ENCODE measurements at regions not wholly inside any gene's neighbourhood (a gene's known extent, or its start where the extent isn't known, plus 50 kb on each side); places are given as distances from the start of the nearest gene placed in this dataset.
"Not testable (repeated sequence)": the region's sequence is repeated elsewhere in the genome, so short reads cannot be mapped to it uniquely, and the experiment has no call there.

GRCh38 chr4:158418679-158419078, 103.0 kb upstream of the RXFP1 start:
- H3K4me1 ChIP-seq (ENCODE audit: control insufficient read depth in 1 of 2, insufficient read depth in 2 of 2, low read length in 2 of 2); BruUV-seq (replicated peaks); intact Hi-C loops (cut with micrococcal nuclease); POLR2A ChIA-PET; H3K9me3 ChIP-seq (ENCODE audit: control insufficient read depth in 1 of 2, insufficient read depth in 1 of 2, low read depth in 1 of 2, low read length in 2 of 2); H2AFZ ChIP-seq (ENCODE audit: low read depth, low read length, poor library complexity, severe bottlenecking); H4K20me1 ChIP-seq (ENCODE audit: insufficient read depth); RAD21 ChIA-PET (ENCODE audit: low non-redundant PET in 1 of 2, low total read pairs in 2 of 2, uncharacterized antibody in 2 of 2, unreplicated experiment in 2 of 2); H3K27me3 ChIP-seq (ENCODE audit: insufficient read depth, low read length); H3K4me3 ChIP-seq (replicated peaks in 1 of 2; ENCODE audit: low read depth in 1 of 2, low read length in 2 of 2); H3K9ac ChIP-seq (ENCODE audit: low read length); H3K79me2 ChIP-seq (ENCODE audit: insufficient read depth, low read length); DNase-seq (ENCODE audit: low read depth, low spot score); H3K36me3 ChIP-seq (ENCODE audit: control insufficient read depth in 1 of 2, insufficient read depth in 2 of 2, low read length in 2 of 2); H3K4me2 ChIP-seq (ENCODE audit: low read length); H3K27ac ChIP-seq (ENCODE audit: low read depth, low read length); H3K9me2 ChIP-seq (ENCODE audit: insufficient read depth): not testable (repeated sequence)
- TF ChIP-seq CTCF (IDR thresholded peaks at IDR 0.05 in 2 of 3, conservative IDR thresholded peaks at IDR 0.05 in 1 of 3; ENCODE audit: borderline replicate concordance in 1 of 3, insufficient read depth in 1 of 3, low read depth in 2 of 3, low read length in 2 of 3) = peak in 1 of 3 experiments; percentile 14; a peak in 1 of 6 replicates
- 0 out of 2 replicates have a peak, but pooled peaks have one; percentile 17 for ATAC-seq
- CTCF ChIA-PET = interaction anchor here (1.2 kb wide), 1 partner anchor 8 kb away, joined by 3 read pairs; no protein-coding TSS in a partner anchor

- CTCF ChIA-PET = no interaction called here
- no peak for DNase-seq (ENCODE audit: low read depth, low spot score)
- Histone ChIP-seq H3K36me3 (ENCODE audit: control insufficient read depth in 1 of 2, insufficient read depth in 2 of 2, low read length in 2 of 2) (no peaks in the 10 kb centered on the region), H3K27me3 (ENCODE audit: insufficient read depth, low read length) (no peaks in the 10 kb centered on the region), H3K4me2 (ENCODE audit: low read length) (no peak overlapping the region), H3K9me2 (ENCODE audit: insufficient read depth) (no peaks in the 10 kb centered on the region), H3K79me2 (ENCODE audit: insufficient read depth, low read length) (no peaks in the 10 kb centered on the region), H3K9ac (ENCODE audit: low read length) (no peak overlapping the region), H3K27ac (ENCODE audit: low read depth, low read length) (no peak overlapping the region), H3K4me1 (ENCODE audit: control insufficient read depth in 1 of 2, insufficient read depth in 2 of 2, low read length in 2 of 2) (no peaks in the 10 kb centered on the region), H3K9me3 (ENCODE audit: control insufficient read depth in 1 of 2, insufficient read depth in 1 of 2, low read depth in 1 of 2, low read length in 2 of 2) (no peaks in the 10 kb centered on the region), H3K4me3 (replicated peaks in 1 of 2; ENCODE audit: low read depth in 1 of 2, low read length in 2 of 2) (no peak overlapping the region), H4K20me1 (ENCODE audit: insufficient read depth) (no peaks in the 10 kb centered on the region), H2AFZ (ENCODE audit: low read depth, low read length, poor library complexity, severe bottlenecking) (no peak overlapping the region)
- BruUV-seq (replicated peaks) = no TSS peak
- POLR2A ChIA-PET = no interaction called here
- intact Hi-C loops (cut with micrococcal nuclease) = no loop called here
- ATAC-seq = no peak
- RAD21 ChIA-PET (ENCODE audit: low non-redundant PET in 1 of 2, low total read pairs in 2 of 2, uncharacterized antibody in 2 of 2, unreplicated experiment in 2 of 2) = no interaction called here
- no peak for TF ChIP-seq SRF (IDR thresholded peaks at IDR 0.05; ENCODE audit: low read depth)
- TF ChIP-seq REST (IDR thresholded peaks at IDR 0.05; ENCODE audit: low read depth) = no peak
- no peak for TF ChIP-seq FOSL1 (IDR thresholded peaks at IDR 0.05; ENCODE audit: low read depth)
- no peak for TF ChIP-seq ZBTB33 (IDR thresholded peaks at IDR 0.05; ENCODE audit: extremely low read depth, insufficient replicate concordance, low read length)
- TF ChIP-seq ELF1 (IDR thresholded peaks at IDR 0.05; ENCODE audit: borderline replicate concordance, low read depth) = no peak
- TF ChIP-seq POLR2AphosphoS5 (IDR thresholded peaks at IDR 0.05; ENCODE audit: low read depth, low read length) = no peak
- TF ChIP-seq JUND (IDR thresholded peaks at IDR 0.05) = no peak
- TF ChIP-seq SP1 (IDR thresholded peaks at IDR 0.05; ENCODE audit: low read depth) = no peak
- no peak for TF ChIP-seq MAX (IDR thresholded peaks at IDR 0.05)
- no peak for TF ChIP-seq EZH2 (IDR thresholded peaks at IDR 0.05)
- TF ChIP-seq ZNF274 (IDR thresholded peaks at IDR 0.05; ENCODE audit: low read depth, low read length) = no peak
- no peak for TF ChIP-seq CBX3 (IDR thresholded peaks at IDR 0.05; ENCODE audit: low read depth)
Measured at GRCh38 chr4:158420782-158421181, 100.9 kb upstream of the RXFP1 start.
